Neural cell (in vitro differentiated cells): ENCODE measurements at regions not wholly inside any gene's neighbourhood (a gene's known extent, or its start where the extent isn't known, plus 50 kb on each side); places are given as distances from the start of the nearest gene placed in this dataset.
"Not testable (repeated sequence)": the region's sequence is repeated elsewhere in the genome, so short reads cannot be mapped to it uniquely, and the experiment has no call there.

Source experiments
- H2AFZ ChIP-seq: fragments of 200-600, 300-800 bp; sonication (generic), shearing (Covaris generic); 2 replicates; pipeline ENCODE4 v1.6.0; 2014; ENCODE audit warnings: low read depth, mild to moderate bottlenecking, antibody characterized with exemption, low read length, moderate library complexity
- H3F3A ChIP-seq: fragments of 200-600 bp; shearing (Covaris generic); 2 replicates; pipeline ENCODE4 v1.6.1; 2016; ENCODE audit warnings: mild to moderate bottlenecking, moderate library complexity, mixed read lengths, antibody characterized with exemption, low read length; ENCODE audit not compliant: insufficient read depth, poor library complexity, severe bottlenecking
- H3K27ac ChIP-seq: fragments of 200-600, 300-800 bp; sonication (generic), shearing (Covaris generic); 2 replicates; pipeline ENCODE4 v1.5.1; 2014; ENCODE audit warnings: mild to moderate bottlenecking, low read length, moderate library complexity
- H3K27me3 ChIP-seq: fragments of 300-800, 200-600 bp; sonication (generic), shearing (Covaris generic); 2 replicates; pipeline ENCODE4 v1.6.0; 2014; ENCODE audit warnings: mild to moderate bottlenecking, low read depth, low read length, moderate library complexity; ENCODE audit not compliant: insufficient read depth
- H3K36me3 ChIP-seq: fragments of 300-800, 200-600 bp; sonication (generic), shearing (Covaris generic); 2 replicates; pipeline ENCODE4 v1.5.1; 2014; ENCODE audit warnings: mild to moderate bottlenecking, antibody characterized with exemption, low read length, moderate library complexity; ENCODE audit not compliant: insufficient read depth
- H3K4me2 ChIP-seq: fragments of 300-800, 200-600 bp; sonication (generic), shearing (Covaris generic); 2 replicates; pipeline ENCODE4 v1.6.0; 2014; ENCODE audit warnings: mild to moderate bottlenecking, low read length
- H3K4me3 ChIP-seq: fragments of 300-800, 200-600 bp; sonication (generic), shearing (Covaris generic); 2 replicates; pipeline ENCODE4 v1.5.1; 2014; ENCODE audit warnings: mild to moderate bottlenecking, low read length, moderate library complexity
- H3K79me2 ChIP-seq: fragments of 200-600 bp; shearing (Covaris generic); replicated peaks from 2 replicates; pipeline ENCODE4 v1.6.0; 2014; ENCODE audit warnings: mild to moderate bottlenecking, low read length, moderate library complexity; ENCODE audit not compliant: insufficient read depth
- H3K9ac ChIP-seq: fragments of 300-800, 200-600 bp; sonication (generic), shearing (Covaris generic); 2 replicates; pipeline ENCODE4 v1.6.1; 2016; ENCODE audit warnings: mild to moderate bottlenecking, low read length, mixed read lengths
- H3K9me2 ChIP-seq: fragments of 200-600 bp; shearing (Covaris generic); 2 replicates; pipeline ENCODE4 v1.6.1; 2016; ENCODE audit warnings: mild to moderate bottlenecking, low read length, mixed read lengths; ENCODE audit not compliant: insufficient read depth
- H3K9me3 ChIP-seq: fragments of 200-600, 300-800 bp; sonication (generic), shearing (Covaris generic); 2 replicates; pipeline ENCODE4 v1.6.1; 2016; ENCODE audit warnings: mild to moderate bottlenecking, mixed run types, low read length, moderate library complexity, mixed read lengths
- H4K20me1 ChIP-seq: fragments of 200-600 bp; shearing (Covaris generic); 2 replicates; pipeline ENCODE4 v1.6.1; 2016; ENCODE audit warnings: mild to moderate bottlenecking, mixed run types; ENCODE audit not compliant: insufficient read depth
- CTCF ChIP-seq: fragments of 450-650 bp; IDR thresholded peaks from 2 replicates; pipeline ENCODE4 v1.5.1; 2014; ENCODE audit warnings: antibody characterized with exemption, mild to moderate bottlenecking, moderate library complexity; ENCODE audit not compliant: poor library complexity, severe bottlenecking
- EP300 ChIP-seq: fragments of 450-650 bp; conservative IDR thresholded peaks from 2 replicates; pipeline ENCODE4 v1.6.1; 2014; ENCODE audit warnings: antibody characterized with exemption, mild to moderate bottlenecking, moderate library complexity; ENCODE audit not compliant: poor library complexity, severe bottlenecking
- EZH2 ChIP-seq: fragments of 200-600, 300-800 bp; shearing (Covaris generic), sonication (generic); IDR thresholded peaks from 2 replicates; pipeline ENCODE4 v1.6.1; 2014; ENCODE audit warnings: antibody characterized with exemption, low read length, borderline replicate concordance, mild to moderate bottlenecking; ENCODE audit not compliant: insufficient read depth, poor library complexity, severe bottlenecking
- MXI1 ChIP-seq: fragments of 450-650 bp; conservative IDR thresholded peaks from 2 replicates; pipeline ENCODE4 v1.6.1; 2014; ENCODE audit warnings: antibody characterized with exemption, mild to moderate bottlenecking; ENCODE audit not compliant: poor library complexity, severe bottlenecking
- POLR2AphosphoS5 ChIP-seq: IDR thresholded peaks from 2 replicates; pipeline ENCODE4 v1.6.1; 2012
- RAD21 ChIP-seq: fragments of 450-650 bp; conservative IDR thresholded peaks from 2 replicates; pipeline ENCODE4 v1.6.1; 2014; ENCODE audit warnings: antibody characterized with exemption, mild to moderate bottlenecking, moderate library complexity
- REST ChIP-seq: IDR thresholded peaks from 2 replicates; pipeline ENCODE4 v1.6.1; 2012; ENCODE audit warnings: borderline replicate concordance
- SMC3 ChIP-seq: fragments of 450-650 bp; conservative IDR thresholded peaks from 2 replicates; pipeline ENCODE4 v1.6.1; 2014; ENCODE audit warnings: antibody characterized with exemption, mild to moderate bottlenecking, moderate library complexity; ENCODE audit not compliant: poor library complexity
- TAF1 ChIP-seq: IDR thresholded peaks from 2 replicates; pipeline ENCODE4 v1.6.1; 2012; ENCODE audit warnings: low read depth

- Histone ChIP-seq H2AFZ (no peak overlapping the region), H3K79me2 (no peaks in the 10 kb centered on the region), H3K27me3 (no peaks in the 10 kb centered on the region), H3K4me3 (no peak overlapping the region), H3K36me3 (no peaks in the 10 kb centered on the region), H3K27ac (no peak overlapping the region), H3K9ac (no peak overlapping the region), H3K9me3 (no peaks in the 10 kb centered on the region), H3F3A (no peaks in the 10 kb centered on the region), H3K4me2 (no peak overlapping the region), H4K20me1 (no peaks in the 10 kb centered on the region), H3K9me2 (no peaks in the 10 kb centered on the region)
- no peak for TF ChIP-seq EP300
- TF ChIP-seq TAF1: no peak
- no peak for TF ChIP-seq REST
- TF ChIP-seq POLR2AphosphoS5: no peak
- TF ChIP-seq CTCF: no peak
These were observed 141.4 kb downstream of the KIF4B start for GRCh38 chr5:155154973-155155372.

GRCh38 chr5:155163084-155163483 lies 149.5 kb downstream of the KIF4B start:
- H3K9me3 ChIP-seq, H2AFZ ChIP-seq, H3K9ac ChIP-seq, H3K4me3 ChIP-seq, H3F3A ChIP-seq, H3K36me3 ChIP-seq, H4K20me1 ChIP-seq, H3K4me2 ChIP-seq, H3K27me3 ChIP-seq, H3K79me2 ChIP-seq, H3K27ac ChIP-seq, H3K9me2 ChIP-seq: not testable (repeated sequence)

GRCh38 chr5:155167736-155168135 lies 154.2 kb downstream of the KIF4B start:
- Histone ChIP-seq H3F3A (no peaks in the 10 kb centered on the region), H3K9ac (no peak overlapping the region), H3K4me2 (no peak overlapping the region), H3K79me2 (no peaks in the 10 kb centered on the region), H3K27me3 (no peaks in the 10 kb centered on the region), H3K36me3 (no peaks in the 10 kb centered on the region), H4K20me1 (no peaks in the 10 kb centered on the region), H3K27ac (no peak overlapping the region), H3K4me3 (no peak overlapping the region), H3K9me2 (no peaks in the 10 kb centered on the region), H2AFZ (no peak overlapping the region), H3K9me3 (no peaks in the 10 kb centered on the region)
- no peak for TF ChIP-seq RAD21
- no peak for TF ChIP-seq MXI1
- no peak for TF ChIP-seq REST
- TF ChIP-seq EP300: no peak
- TF ChIP-seq EZH2: no peak
- no peak for TF ChIP-seq SMC3
- no peak for TF ChIP-seq TAF1
- TF ChIP-seq CTCF: no peak
- no peak for TF ChIP-seq POLR2AphosphoS5
